IPS DF 19.7 (cell line): ENCODE measurements at regions not wholly inside any gene's neighbourhood (a gene's known extent, or its start where the extent isn't known, plus 50 kb on each side); places are given as distances from the start of the nearest gene placed in this dataset.

Source experiments
- DNase-seq: peaks from one replicate; pipeline ENCODE4 v3.0.0-alpha.2; 2013; ENCODE audit warnings: low read depth, low spot score

DNA sequence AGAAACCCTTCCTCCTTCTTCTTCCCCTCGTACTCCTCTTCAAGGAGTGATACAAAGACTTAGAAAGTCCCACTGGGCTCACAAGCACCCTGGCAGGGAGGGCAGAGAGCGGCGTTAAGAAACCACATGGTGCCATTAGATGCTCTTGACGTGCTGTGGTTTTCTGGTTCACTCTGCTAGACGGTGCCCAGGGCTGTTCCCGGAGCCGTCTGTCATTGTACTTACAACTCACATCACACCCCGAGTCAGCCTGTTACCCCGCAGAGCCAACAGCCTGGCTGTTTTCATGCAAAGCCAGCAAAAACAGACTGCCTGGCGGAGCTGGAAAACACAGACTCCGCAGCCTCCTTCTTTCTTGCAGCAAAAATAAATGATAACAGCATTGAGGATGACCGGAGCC lies 232.6 kb upstream of the TBX3 start:
- DNase-seq = no peak

DNA sequence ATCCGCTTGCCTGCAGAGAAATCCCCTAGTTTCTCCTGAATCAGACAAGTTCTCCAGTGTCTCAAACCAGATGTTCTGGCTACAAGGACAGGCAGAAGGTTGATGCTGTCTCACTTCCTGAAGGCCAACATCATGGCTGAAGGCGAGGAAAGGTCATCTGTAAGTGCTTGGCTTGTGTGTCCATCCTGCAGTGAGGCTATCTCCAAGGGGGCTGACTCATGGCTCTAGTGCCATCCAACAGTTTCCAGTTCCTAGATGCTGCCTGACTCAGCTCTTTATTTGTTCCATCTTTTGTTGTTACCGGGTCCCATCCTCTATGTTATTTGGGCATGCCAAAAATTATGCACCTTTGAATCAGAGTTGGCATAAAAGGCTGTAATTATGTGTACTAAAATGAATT lies 232.1 kb upstream of the TBX3 start:
- DNase-seq = no peak

DNA sequence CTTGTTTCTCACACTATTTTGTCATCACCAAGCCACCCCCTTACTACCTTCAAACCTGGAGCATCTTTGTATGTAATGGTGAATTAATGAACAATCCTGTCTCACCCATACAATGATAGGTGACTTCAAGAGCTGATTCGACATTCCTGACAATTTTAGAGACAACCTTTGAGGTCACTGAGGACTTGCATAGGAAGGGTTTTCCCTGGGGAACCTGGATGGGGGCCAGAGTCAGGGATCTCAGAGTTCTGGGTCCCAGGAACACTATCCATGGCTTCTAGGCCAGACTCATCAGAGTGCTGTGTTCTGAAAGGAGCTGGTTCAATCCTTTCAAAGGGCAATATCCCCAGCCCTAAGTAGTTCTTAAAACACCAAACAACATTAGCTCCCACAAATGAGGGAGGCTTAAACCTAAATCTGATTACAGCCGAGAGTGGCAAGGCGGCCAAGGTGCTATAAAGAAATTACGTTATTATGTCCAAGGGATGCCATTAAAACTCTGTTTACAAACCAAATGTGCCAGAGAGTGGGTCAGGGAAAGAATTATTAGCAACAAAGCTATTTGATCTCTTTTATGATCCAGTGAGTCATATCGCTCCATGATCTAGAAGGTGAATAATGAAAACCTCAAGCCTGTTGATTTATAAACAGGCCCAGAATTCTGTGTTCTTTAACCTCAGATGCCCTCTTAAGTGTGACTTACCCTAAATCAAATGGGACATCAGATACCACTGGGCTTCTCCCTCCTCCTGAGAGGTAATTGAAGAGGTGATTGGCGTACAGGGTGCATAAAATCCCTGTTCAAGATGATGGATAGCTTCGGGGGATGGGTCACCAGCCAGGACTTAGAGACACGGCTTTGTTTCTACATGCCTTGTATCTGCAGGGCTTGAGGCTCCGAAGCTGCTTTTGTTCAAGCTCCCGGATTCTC lies 230.2 kb upstream of the TBX3 start:
- DNase-seq = no peak

DNA sequence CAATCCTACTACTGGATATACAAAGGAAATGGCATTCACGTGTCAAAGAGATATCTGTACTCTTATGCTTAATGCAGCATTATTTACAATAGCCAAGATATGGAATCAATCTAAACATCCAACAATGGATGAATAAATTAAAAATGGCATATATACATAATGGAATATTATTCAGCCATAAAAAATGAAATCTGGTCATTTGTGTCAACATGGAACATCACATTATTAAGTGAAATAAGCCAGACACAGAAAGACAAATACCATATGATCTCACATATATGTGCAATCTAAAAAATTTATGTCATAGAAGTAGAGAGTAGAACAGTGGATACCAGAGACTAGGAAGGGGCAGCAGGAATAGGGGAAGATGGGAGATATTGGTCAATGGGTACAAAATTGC lies 228.8 kb upstream of the TBX3 start:
- no peak for DNase-seq

DNA sequence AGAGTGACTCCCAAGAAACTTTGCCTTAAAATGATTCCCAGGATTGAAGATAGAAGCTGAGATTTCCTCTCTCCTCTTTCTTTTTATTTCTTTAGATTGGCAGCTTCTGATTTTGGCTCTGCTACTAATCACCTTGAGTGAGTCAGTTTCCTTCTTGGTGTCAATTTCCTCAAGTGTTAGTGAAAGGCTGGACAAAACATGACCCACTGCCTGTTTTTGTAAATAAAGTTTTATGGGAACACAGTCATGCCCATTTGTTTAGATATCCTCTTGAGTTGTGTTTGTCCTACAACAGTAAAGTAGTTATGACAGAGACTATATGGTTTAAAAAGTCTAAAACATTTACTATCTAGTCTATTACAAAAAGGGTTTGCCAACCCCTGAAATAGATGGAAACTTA lies 227.2 kb upstream of the TBX3 start:
- DNase-seq = no peak

DNA sequence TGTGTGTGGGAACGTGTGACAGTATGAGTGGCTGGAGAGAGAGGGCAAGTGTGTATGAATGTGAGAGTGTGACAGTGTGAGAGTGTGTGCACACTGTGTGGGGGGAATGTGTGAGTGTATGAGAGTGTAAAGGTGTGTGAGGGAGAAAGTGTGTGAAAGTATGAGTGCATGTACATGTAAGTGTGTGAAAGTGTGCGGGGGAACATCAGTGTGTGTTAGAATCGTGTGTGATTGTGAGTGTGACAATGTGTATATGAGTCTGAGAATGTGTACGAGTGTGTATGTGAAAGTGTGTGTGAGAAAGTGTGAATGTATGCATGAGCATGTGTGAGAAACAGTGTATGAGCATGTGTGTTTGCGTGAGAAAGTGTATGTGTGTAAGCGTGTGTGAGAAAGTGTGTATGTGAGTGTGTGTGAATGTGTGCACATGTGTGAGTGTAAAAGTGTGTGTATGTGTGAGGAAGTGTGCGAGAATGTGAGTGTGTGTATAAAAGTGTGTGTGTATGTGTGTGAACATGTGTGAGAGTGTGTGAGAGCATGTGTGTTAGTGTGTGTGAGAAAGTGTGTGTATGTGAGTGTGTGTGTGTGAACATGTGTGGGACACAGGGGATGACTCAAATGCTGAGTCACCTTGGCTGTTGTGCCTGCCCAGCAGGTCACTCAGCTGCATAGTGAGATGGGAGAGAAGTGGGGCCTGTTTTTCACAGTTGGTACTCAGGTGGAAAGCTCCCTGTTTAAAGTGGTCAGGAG lies 220.5 kb upstream of the TBX3 start:
- no peak for DNase-seq

DNA sequence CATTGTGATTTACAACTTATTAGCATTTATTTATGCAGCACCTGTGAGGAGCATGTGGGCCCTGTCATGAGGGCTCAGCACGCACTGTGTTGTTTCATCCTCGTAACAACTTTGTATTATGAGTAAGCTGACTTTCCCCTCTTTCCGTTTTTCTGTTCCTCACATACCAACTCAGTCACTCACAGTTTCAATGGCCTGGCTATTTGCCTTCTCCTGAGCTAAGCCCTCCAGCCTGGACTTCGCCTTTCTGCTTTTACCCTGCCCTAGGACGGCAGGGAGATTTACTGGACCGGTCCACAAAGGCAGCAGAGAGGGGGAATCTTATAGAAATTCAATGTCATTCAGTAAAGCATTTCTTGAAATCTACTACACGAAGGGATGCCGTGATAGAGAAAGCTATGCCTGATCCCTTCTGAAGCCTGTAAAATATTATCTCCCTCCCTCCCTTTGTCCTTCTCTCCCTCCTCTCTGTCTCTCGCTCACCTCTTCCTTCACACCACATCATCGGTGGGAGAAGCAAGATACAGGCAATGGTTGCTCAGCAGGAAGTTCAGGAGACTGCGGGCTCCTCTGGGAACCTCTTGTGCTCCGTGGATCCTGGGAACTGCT lies 219.2 kb upstream of the TBX3 start:
- no peak for DNase-seq

DNA sequence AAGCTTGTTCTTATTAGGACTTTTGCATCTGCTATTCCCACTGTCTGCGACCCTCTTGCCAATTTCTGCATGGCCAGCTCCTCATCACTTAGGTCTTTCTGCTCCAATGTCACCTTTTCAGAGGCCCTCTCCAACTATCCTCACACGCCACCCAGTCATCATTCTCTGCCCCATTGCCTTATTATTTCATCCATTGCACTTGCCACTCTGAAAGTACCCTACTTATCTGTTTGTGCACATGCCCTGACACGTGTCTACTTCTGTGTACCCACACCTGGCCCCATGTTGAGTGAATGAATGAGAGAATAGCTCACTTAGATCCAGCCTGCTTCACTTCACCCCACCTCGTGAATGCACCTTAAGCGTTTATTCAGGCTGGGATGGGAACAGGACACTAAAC lies 218.7 kb upstream of the TBX3 start:
- DNase-seq = no peak

DNA sequence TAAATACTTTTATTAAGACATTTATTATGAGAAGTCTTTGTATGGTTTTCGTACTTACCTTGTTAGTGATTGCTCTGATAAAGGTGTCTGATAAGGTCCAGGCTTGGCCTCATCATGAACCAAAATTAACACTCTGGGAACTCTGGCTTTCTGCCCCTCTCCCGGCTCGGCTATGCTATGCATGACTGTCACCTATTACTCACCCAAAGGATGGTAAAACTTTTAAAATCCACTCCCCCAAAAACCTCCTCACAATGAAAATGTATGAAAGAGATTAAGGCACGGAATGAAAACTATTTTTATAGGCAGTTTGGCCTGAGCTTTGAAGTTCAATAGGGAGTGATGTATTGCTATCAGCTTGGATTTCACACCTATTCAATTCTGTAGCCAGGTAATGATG lies 217.3 kb upstream of the TBX3 start:
- no peak for DNase-seq

DNA sequence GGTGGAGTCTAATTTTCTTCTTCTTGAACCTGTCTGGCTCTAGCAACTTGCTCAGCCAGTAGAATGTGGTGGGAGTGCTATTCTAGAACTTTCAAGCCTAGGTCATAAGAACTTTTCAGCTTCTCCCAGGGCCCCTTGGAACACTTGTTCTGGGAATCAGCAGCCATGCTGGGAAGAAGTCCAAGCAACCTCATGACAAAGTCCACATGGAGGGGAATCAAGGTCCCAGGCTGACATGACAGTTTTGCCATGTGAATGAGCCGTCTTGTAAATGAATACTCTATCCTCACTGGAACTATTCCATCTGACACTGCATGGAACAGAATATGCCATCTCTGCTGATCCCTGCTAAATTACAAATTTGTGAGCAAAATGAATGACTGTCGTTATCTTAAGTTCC lies 214.2 kb upstream of the TBX3 start:
- no peak for DNase-seq

DNA sequence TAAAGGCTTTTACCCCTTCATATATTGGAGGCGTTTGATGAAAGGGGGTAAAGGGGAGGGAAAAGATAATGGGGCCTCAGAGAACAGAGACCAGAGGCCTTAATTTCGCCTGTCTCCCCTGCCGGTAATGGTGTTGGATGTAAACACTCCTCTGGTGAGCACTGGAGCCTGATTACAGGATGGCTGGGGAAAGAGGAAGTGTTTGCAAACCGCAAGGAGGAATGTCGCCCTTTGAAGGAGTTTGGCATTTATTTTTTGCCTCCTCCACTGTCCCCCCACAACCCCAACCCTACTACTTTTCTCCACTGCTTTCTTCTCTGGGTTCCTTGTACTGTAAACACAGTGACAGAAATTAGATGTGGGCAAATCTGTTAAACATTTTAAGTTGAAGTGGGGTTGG lies 211.9 kb upstream of the TBX3 start:
- no peak for DNase-seq

DNA sequence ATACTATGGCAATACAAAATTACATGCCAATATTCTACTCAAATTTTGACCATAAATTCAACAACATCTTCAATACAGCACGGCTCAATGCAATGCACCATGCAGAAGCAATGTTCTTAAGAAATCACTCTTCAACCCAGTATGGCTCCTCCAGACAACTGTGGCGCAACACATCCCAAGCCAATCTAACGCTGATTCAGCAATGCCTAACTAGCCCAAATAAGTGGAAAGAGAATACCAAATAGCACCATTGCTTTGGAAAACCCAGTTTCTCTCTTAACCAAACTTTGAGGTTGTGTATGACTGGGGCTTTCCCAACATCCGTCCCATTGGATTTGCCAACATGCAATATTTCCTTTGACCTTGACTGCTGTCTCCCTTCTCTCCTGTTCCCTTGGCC lies 211.1 kb upstream of the TBX3 start:
- DNase-seq = no peak

DNA sequence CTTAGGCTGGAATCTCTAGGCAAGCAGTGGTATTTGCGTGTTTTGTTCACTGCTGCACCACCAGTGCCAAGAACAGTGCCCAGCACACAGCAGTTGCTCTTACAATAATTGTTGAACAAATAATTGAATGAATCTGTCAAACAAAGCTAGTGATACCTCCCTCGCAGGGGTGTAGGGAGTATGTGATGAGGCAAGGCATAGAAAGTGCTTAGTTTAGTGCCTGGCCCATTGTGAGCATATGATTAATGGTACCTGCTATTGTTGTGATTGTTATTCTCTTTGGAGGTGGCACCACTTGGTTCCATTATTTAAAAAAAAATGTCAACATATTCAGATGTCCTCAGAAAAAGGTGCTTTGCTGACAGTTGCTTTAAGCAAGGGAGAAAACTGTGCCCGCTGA lies 210.1 kb upstream of the TBX3 start:
- DNase-seq = no peak

DNA sequence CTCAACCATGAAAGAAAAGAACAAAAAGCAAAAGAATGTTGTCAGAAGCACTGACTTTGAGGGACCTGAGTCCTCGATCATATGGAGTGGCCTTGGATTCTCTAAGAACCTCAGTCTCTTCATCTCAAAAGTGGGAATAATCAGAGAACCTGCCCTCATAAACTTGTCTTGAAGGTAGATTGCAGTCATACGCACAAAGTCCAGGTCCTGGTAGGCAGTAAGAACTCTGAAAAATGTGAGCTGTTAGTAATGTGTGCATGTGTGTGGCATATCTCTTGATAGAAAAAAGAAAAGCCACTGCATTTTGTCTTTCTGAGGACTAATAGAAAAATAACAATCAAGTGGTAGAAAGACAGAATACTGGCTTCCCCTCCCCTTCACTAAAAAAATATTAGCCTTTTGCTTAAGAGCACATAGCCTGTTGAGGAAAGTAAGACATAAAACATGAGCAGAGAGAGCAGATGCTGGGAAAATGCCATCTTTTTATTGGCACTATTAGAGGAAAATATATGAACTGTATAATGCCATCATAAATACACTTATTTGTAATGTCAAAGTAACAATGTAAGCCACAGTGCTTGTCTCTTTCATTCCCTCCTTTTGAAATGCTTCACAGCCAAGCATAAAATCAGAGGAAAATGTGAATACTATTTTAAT lies 205.1 kb upstream of the TBX3 start:
- DNase-seq = no peak

DNA sequence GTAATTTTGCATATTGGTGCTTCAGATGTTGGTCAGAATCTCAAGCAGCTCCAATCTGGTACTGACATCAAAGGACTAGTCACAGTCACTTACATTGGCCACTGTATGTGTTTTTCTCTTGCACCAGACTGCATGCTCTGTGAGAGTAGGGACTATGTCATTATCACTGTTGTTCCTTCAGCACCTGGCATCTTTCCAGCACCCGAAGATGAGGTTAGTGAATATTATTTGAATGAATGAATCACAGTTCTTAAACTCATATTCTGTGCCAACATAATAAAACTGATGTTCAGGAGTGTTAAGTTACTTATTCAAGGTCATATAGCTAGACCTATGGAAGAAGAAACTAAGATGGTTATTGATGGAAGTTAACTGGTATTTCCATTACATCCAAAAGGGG lies 204.5 kb upstream of the TBX3 start:
- DNase-seq = no peak

DNA sequence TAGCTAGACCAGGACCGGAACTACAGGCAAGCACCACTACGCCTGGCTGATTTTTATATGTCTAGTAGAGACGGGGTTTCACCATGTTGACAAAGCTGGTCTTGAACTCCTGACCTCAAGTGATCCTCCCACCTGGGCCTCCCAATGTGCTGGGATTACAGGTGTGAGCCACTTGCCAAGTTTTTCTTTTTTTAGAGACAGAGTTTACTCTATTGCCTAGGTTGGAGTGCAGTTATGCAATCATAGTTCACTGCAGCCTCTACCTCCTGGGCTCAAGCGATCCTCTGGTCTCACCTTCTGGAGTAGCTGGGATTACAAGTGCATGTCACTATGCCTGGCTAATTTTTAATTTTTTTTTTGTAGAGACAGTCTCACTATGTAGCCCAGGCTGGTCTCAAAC lies 201.5 kb upstream of the TBX3 start:
- no peak for DNase-seq

DNA sequence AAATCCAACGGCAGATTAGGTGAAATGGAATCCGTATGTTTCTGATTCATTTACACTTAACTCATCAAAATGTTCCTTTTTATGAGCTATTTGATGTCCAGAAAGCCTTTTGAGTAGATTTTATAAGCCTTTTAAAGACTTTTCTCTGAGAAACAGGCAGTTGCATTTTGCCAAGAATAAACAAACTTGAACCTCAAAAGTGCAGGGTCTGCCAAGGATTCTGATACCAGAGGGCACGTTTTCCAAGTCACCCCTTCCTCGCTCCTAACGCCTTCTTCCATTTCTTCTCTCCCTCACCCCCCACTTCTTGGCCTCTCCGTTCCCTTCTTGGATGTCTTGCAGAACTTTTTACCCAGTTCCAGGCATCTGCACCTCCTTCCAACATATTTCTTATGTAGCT lies 200.6 kb upstream of the TBX3 start:
- no peak for DNase-seq

DNA sequence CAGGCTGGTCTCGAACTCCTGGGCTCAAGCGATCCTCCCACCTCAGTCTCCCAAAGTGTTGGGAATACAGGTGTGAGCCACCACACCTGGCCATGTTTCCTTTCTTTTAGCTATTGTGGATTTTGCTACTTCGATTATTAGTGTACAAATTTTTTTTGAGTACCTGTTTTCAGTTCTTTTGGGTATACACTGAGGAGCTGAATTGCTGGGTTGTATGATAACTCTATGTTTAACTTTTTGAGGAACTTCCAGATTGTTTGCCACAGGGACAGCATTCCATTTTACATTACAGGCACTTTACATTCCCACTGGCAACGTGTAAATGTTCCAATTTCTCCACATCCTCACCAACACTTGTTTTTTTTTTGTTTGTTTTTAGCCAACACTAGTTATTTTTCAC lies 198.1 kb upstream of the TBX3 start:
- no peak for DNase-seq

DNA sequence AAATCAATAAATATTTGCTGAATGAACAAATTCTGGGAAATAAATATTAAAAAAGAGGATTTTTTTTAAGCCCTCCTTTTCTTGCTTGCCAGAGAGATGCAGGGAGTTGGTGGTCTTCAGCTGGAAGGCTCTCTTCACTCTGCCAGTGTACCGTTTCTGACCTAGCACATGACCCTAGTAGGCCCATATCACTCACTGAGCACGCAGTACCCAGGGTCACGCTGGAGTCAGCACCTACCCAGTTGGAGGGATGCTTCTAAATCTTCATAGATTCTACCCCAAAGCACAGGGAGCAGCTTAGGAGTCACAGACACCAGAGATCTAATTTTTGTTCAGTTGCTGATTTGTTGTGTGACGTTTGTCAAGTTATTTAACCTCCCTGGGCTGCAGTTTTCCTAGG lies 195.4 kb upstream of the TBX3 start:
- DNase-seq = no peak

DNA sequence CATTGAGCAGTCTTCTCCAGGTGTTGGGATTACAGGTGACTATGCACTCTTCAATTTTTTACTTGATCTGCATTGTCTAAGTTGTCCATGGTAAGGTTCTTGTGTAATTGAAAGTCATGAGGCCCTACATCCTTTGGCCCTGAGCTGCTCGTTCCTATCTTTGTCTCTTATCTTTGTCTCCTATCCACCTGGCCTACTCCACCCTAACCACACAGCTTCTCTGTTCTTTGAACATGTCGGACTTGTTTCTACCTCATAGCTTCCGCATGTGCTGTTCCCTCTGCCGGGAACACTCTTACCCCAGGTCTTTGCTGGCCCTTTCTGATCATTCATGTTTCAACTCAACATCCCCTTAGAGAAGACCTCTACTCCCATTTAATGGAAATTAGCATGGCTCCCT lies 194.8 kb upstream of the TBX3 start:
- no peak for DNase-seq

DNA sequence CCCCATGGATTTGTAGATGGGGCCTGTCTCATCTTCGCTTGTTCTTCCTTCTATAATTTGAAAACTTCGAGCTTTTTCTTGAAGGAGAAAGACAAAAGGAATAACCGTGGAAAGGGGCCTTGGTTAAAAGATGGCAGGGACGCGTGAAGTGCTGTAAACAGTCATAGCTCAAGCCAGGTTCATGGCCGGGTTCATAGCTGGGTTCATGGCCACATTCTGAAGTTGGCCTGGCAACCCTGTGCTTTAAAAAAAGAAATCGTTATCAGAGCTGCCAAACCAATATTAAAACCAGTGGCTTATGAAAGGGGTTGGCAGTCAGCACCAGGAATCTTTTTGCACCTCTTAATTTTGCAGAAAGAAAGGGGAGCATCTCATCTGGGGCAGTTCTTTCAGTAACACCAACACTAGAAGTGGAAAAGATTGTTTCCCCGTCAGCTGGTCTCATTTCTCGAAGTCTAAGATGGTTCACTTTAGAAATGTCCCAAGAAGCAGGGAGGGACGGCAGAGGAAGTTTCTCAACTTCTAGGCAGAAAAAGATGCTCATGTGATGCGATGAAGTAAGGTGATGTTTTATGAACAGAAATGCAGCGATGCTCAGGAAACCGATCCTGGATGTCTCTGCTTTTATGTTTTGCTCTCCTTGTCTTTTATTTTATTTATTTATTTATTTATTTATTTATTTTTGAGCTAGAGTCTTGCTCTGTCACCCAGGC lies 193.1 kb upstream of the TBX3 start:
- no peak for DNase-seq

DNA sequence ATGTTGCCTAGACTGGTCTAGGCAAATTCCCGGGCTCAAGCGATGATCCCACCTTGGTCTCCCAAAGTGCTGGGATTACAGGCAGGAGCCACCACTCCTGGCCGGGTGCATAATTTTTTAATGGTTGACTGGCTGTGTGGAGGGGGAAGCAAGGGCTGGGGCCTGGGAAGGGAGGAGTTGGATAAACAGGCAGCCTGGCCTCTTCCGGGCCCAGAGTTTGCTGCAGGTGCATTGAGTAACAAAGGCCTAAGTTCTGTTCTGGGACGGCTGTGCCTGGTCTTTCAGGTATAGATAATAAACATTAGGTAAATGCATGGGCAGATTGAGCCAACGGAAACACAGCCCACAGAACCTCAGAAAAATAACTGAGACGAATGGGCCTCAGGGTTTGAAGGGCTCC lies 191.3 kb upstream of the TBX3 start:
- no peak for DNase-seq
